Gastrocnemius medialis (tissue), 4 donors: ENCODE measurements at regions not wholly inside any gene's neighbourhood (a gene's known extent, or its start where the extent isn't known, plus 50 kb on each side); places are given as distances from the start of the nearest gene placed in this dataset.
"Not testable (repeated sequence)": the region's sequence is repeated elsewhere in the genome, so short reads cannot be mapped to it uniquely, and the experiment has no call there.

Source experiments
- POLR2A ChIP-seq, 2 donors: fragments of 450-650 bp; IDR thresholded peaks; one replicate each; pipeline ENCODE4 v1.6.1; 2017; ENCODE audit warnings: antibody characterized with exemption in 2 of 2, mild to moderate bottlenecking in 2 of 2, moderate library complexity in 2 of 2
- TF ChIP-seq, protein P1 (sequence below), 5 experiments: fragments of 450-650 bp in 3 of 5; fragments of 200-600 bp in 2 of 5; sonication (generic) in 2 of 5; IDR thresholded peaks in 4 of 5; conservative IDR thresholded peaks in 1 of 5; 1 replicate in 4 of 5; 2 replicates in 1 of 5; pipeline ENCODE4 v1.5.1; 2016 to 2019; ENCODE audit warnings: antibody characterized with exemption in 5 of 5, mild to moderate bottlenecking in 3 of 5, moderate library complexity in 3 of 5

DNA sequence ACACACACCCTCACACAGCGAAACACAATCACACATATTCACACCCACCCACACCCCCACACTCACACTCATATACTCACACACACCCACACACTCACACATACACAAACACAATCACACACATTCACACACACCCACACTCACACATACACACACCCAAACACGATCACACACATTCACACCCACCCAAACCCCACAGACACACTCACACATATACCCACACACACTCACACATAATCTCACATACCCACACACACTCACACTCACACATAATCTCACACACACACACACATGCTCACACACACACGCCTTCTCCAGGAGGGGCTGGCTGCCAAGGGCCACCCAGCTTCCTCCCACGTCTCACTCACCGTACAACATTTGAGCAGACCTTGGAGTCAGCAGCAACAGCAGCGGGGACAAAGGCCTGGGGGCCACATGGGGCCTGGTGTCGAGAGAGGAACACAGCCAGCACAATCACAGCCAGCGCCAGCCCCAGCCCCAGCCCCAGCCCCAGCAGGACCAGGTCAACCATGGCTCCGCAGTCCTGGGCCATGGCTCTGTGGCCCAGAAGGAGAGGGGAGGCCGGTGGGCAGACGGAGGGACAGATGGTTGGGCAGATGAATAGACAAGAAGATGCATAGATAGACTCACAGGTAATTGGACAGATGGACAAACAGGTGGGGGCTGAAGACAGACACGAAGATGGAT lies 932.9 kb downstream of the TUBA3C start:
- TF ChIP-seq, protein P1, sequence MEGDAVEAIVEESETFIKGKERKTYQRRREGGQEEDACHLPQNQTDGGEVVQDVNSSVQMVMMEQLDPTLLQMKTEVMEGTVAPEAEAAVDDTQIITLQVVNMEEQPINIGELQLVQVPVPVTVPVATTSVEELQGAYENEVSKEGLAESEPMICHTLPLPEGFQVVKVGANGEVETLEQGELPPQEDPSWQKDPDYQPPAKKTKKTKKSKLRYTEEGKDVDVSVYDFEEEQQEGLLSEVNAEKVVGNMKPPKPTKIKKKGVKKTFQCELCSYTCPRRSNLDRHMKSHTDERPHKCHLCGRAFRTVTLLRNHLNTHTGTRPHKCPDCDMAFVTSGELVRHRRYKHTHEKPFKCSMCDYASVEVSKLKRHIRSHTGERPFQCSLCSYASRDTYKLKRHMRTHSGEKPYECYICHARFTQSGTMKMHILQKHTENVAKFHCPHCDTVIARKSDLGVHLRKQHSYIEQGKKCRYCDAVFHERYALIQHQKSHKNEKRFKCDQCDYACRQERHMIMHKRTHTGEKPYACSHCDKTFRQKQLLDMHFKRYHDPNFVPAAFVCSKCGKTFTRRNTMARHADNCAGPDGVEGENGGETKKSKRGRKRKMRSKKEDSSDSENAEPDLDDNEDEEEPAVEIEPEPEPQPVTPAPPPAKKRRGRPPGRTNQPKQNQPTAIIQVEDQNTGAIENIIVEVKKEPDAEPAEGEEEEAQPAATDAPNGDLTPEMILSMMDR (IDR thresholded peaks at IDR 0.05 in 4 of 5, conservative IDR thresholded peaks at IDR 0.05 in 1 of 5), result not testable (repeated sequence)
- not testable (repeated sequence) for TF ChIP-seq POLR2A (IDR thresholded peaks at IDR 0.05)
